Amniotic epithelial cell (primary cell): ENCODE measurements at regions not wholly inside any gene's neighbourhood (a gene's known extent, or its start where the extent isn't known, plus 50 kb on each side); places are given as distances from the start of the nearest gene placed in this dataset.
"Not testable (repeated sequence)": the region's sequence is repeated elsewhere in the genome, so short reads cannot be mapped to it uniquely, and the experiment has no call there.

ENCODE experiments used
- DNase-seq: peaks from one replicate; pipeline ENCODE4 v3.0.0-alpha.2; 2010; ENCODE audit warnings: low read depth

GRCh38 chr4:123674762-123675465, 278.3 kb downstream of the SPRY1 start:
- peak; percentile 57 for DNase-seq

DNA sequence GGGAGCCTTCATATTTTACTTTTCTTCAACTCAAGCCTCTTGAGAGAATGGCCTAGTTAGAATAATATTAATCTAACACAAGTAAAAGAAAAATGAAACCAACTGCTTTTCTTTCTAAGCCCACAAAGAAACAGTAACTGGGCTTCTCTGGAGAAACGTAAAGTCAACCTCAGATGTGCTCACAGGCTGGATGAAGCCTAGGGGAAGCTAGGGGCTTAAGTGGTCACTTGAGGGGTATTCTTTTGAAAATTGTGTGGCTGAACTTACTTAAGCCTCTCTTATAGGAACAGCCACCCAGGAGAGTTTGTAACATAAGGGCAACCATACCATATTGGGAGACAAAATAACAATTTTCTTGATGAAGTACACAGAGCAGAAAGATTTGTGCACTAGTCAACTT, 279.0 kb downstream of the SPRY1 start:
- no peak for DNase-seq

GRCh38 chr4:123676071-123676889, 279.7 kb downstream of the SPRY1 start:
- DNase-seq: no peak

DNA sequence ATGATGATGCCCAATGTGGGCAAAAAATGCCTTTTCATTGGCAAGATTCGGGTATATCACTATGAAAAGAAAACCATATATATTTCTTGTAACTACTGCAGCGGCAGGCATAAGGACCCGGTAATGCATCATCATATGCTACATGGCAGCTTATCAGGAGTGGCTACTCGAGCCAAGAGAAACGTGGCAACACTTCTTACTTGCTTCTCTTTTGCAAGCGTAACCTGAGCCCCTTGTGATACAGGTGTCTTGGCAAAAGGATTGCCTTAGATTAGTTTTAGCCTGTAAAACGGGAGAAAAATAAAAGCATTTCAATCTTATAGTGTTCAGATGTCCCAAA, 280.3 kb downstream of the SPRY1 start:
- DNase-seq: no peak

GRCh38 chr4:123682931-123683330, 286.3 kb downstream of the SPRY1 start:
- DNase-seq: no peak

- not testable (repeated sequence) for DNase-seq
Observed at GRCh38 chr4:123684937-123685336, 288.3 kb downstream of the SPRY1 start.

DNA sequence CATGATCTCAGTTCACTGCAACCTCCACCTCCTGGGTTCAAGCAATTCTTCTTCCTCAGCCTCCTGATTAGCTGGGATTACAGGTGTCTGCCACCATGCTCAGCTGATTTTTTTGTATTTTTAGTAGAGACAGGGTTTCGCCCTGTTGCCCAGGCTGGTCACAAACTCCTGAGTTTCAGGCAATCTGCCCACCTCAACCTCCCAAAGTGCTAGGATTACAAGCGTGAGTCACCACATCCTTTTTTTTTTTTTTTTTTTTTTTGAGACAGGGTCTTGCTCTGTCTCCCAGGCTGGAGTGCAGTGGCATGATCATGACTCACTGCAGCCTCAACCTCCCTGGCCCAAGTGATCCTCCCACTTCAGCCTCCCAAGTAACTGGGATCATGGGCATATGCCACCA, 298.9 kb downstream of the SPRY1 start:
- DNase-seq: not testable (repeated sequence)

DNA sequence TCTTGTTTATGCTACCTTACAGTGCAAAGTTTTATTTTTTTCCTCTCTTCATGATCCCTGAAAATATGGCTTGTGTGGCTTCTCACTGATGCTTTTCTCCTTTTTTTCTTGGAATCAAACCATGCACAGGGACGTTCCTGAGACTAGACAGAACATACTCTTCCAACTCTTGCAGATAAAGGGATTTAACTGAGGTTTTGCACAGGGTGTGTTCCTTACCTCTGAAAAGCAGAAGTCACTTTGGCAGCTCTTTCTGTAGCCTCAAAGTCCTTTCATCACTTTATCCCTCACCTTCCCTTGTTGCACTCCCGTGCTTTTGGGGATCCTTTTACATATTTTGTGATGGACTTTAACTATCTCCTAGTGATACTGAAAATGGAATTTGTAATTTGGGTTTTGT, 300.1 kb downstream of the SPRY1 start:
- DNase-seq: peak; percentile 35

- peak; percentile 33 for DNase-seq
Observed at GRCh38 chr4:123698556-123698955, 302.0 kb downstream of the SPRY1 start.

- DNase-seq: peak; percentile 99
Observed at GRCh38 chr4:123699880-123700771, 303.5 kb downstream of the SPRY1 start.

- DNase-seq: peak; percentile 69
Observed at GRCh38 chr4:123701131-123701575, 304.6 kb downstream of the SPRY1 start.

- DNase-seq: no peak
Observed at GRCh38 chr4:123705419-123705818, 308.8 kb downstream of the SPRY1 start.

DNA sequence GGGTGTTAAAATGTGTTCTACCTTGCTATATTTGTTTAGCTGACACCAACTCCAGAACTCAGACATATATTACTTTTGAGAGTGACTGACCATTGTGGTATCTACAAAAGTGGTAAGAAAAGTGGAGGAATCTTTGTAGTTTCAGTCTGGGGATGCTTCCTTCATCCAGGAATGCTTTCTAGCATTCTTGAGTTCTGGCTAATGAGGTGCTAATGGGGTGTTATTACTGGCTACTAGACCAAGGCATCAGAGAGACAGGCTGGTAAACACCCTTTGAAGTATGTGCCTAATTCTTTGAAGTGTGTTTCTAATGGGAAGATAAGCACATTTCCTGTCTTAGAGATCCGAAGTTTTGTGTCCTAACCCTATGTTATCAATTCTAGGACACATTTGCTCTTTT, 310.4 kb downstream of the SPRY1 start:
- DNase-seq: peak; percentile 9

GRCh38 chr4:123708902-123709301, 312.3 kb downstream of the SPRY1 start:
- no peak for DNase-seq

- DNase-seq: no peak
Observed at GRCh38 chr4:123709336-123709735, 312.7 kb downstream of the SPRY1 start.

- DNase-seq: no peak
Observed at GRCh38 chr4:123731035-123731434, 334.4 kb downstream of the SPRY1 start.

DNA sequence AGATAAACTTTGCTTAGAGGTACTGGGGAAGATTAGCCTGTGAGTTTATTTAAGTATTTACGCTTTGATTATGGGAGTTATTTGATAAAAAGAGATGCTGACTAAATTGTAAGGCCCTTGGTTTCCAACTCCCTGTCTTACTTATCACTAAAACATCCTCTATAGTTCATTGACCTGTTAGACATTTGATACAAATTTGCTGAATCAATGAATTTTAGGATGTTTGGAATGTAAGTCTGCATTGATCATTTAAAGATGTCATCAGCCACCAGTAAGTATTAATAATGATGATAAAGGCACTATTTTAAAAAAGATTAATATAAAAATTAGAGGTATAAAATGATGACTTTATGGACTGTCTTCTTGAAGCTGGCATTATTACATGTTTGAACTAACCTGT, 340.6 kb downstream of the SPRY1 start:
- no peak for DNase-seq

DNA sequence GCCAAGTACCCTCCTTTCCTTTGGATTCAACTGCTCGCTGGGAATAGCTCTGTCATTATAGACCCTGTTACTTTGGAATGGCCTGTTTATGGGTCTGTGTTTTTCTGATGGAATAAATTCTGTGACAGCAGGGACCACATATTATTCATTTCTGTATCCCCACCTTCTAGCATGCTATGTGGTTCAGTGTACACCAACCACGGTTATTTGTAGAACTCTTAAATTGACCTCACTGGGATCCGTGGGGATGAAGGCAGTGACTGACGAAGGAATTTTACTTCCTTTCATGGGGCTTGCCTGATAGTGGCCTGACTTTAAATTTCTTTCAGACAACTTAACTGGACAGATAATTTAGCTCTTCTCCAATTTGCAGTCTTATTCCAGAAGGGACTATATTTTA, 343.2 kb downstream of the SPRY1 start:
- DNase-seq: no peak

DNA sequence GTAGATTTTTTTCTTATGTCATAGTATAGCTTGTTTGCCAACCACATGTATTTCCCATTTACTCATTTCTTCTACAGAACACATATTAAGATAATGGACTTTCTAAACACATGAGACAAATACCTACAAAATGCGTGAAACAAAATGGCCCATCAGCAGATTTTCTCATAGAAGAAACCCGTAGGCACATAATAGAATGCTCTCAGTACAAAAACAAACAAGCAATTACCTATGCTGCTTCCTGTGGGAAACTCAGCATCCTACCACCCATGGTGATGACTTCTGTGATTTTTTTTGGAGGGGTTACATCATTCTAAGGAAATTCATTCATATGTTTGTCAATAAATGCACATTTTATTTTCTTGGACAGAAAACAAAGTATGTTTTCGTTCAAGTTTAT, 343.6 kb downstream of the SPRY1 start:
- no peak for DNase-seq

GRCh38 chr4:123741906-123742305, 345.3 kb downstream of the SPRY1 start:
- peak; percentile 40 for DNase-seq

GRCh38 chr4:123743848-123744247, 347.3 kb downstream of the SPRY1 start:
- DNase-seq: peak; percentile 92

GRCh38 chr4:123744664-123745290, 348.2 kb downstream of the SPRY1 start:
- peak; percentile 100 for DNase-seq
